ENCODE measurements at regions not wholly inside any gene's neighbourhood (a gene's known extent, or its start where the extent isn't known, plus 50 kb on each side); places are given as distances from the start of the nearest gene placed in this dataset.
A peak's percentile ranks its signal among the peaks of the same experiment; 100 is the strongest.

GRCh38 chr18:72376256-72376655 lies 167.9 kb downstream of the CBLN2 start:
- Mint-ChIP-seq H3K27me3 (ENCODE audit: insufficient read depth, unreplicated experiment) (no peaks in the 10 kb centered on the region), H3K4me1 (ENCODE audit: insufficient read depth, unreplicated experiment) (peaks cover 15% of the 10 kb centered on the region), H3K4me3 (ENCODE audit: unreplicated experiment) (no peak overlapping the region), H3K36me3 (ENCODE audit: insufficient read depth, unreplicated experiment) (no peaks in the 10 kb centered on the region), H3K9me3 (ENCODE audit: unreplicated experiment) (peaks cover 7% of the 10 kb centered on the region), H3K27ac (ENCODE audit: low read depth, unreplicated experiment) (no peak overlapping the region)
- ChIA-PET CTCF (interaction anchor here (0.6 kb wide), 1 partner anchor 287 kb away, joined by 3 read pairs; no protein-coding TSS in a partner anchor), POLR2A (interaction anchor here (0.6 kb wide), 1 partner anchor 14 kb away, joined by 5 read pairs; no protein-coding TSS in a partner anchor)
- peak; percentile 8 for DNase-seq (ENCODE audit: unreplicated experiment)
- BruUV-seq (replicated peaks): no TSS peak
- intact Hi-C loops (cut with micrococcal nuclease): no loop called here
- TF ChIP-seq CTCF (IDR thresholded peaks at IDR 0.05; ENCODE audit: unreplicated experiment): no peak

GRCh38 chr18:72375618-72376017 lies 168.5 kb downstream of the CBLN2 start:
- no peak overlapping the region for H3K27ac Mint-ChIP-seq (ENCODE audit: low read depth, unreplicated experiment)
- ChIA-PET CTCF (no interaction called here), POLR2A (interaction anchor here (0.6 kb wide), 1 partner anchor 14 kb away, joined by 5 read pairs; no protein-coding TSS in a partner anchor)
- no peak overlapping the region for H3K4me3 Mint-ChIP-seq (ENCODE audit: unreplicated experiment)
- intact Hi-C loops (cut with micrococcal nuclease): no loop called here
- H3K4me1 Mint-ChIP-seq (ENCODE audit: insufficient read depth, unreplicated experiment): peaks cover 15% of the 10 kb centered on the region
- peaks cover 7% of the 10 kb centered on the region for H3K9me3 Mint-ChIP-seq (ENCODE audit: unreplicated experiment)
- no TSS peak for BruUV-seq (replicated peaks)
- DNase-seq (ENCODE audit: unreplicated experiment): peak; percentile 20
- TF ChIP-seq CTCF (IDR thresholded peaks at IDR 0.05; ENCODE audit: unreplicated experiment): no peak
- no peaks in the 10 kb centered on the region for H3K27me3 Mint-ChIP-seq (ENCODE audit: insufficient read depth, unreplicated experiment)
- H3K36me3 Mint-ChIP-seq (ENCODE audit: insufficient read depth, unreplicated experiment): no peaks in the 10 kb centered on the region

- CTCF ChIA-PET: no interaction called here
- Mint-ChIP-seq H3K27me3 (ENCODE audit: insufficient read depth, unreplicated experiment) (no peaks in the 10 kb centered on the region), H3K27ac (ENCODE audit: low read depth, unreplicated experiment) (no peak overlapping the region), H3K9me3 (ENCODE audit: unreplicated experiment) (peaks cover 7% of the 10 kb centered on the region), H3K4me1 (ENCODE audit: insufficient read depth, unreplicated experiment) (peaks cover 10% of the 10 kb centered on the region), H3K36me3 (ENCODE audit: insufficient read depth, unreplicated experiment) (no peaks in the 10 kb centered on the region), H3K4me3 (ENCODE audit: unreplicated experiment) (no peak overlapping the region)
- BruUV-seq (replicated peaks): no TSS peak
- POLR2A ChIA-PET: no interaction called here
- intact Hi-C loops (cut with micrococcal nuclease): no loop called here
- no peak for TF ChIP-seq CTCF (IDR thresholded peaks at IDR 0.05; ENCODE audit: unreplicated experiment)
- DNase-seq (ENCODE audit: unreplicated experiment): no peak
These were observed 172.1 kb downstream of the CBLN2 start for GRCh38 chr18:72372076-72372475.

GRCh38 chr18:72368308-72368707 lies 175.8 kb downstream of the CBLN2 start:
- H3K27me3 Mint-ChIP-seq (ENCODE audit: insufficient read depth, unreplicated experiment): no peaks in the 10 kb centered on the region
- H3K36me3 Mint-ChIP-seq (ENCODE audit: insufficient read depth, unreplicated experiment): no peaks in the 10 kb centered on the region
- CTCF ChIA-PET: no interaction called here
- no peaks in the 10 kb centered on the region for H3K4me1 Mint-ChIP-seq (ENCODE audit: insufficient read depth, unreplicated experiment)
- BruUV-seq (replicated peaks): no TSS peak
- peaks cover 7% of the 10 kb centered on the region for H3K9me3 Mint-ChIP-seq (ENCODE audit: unreplicated experiment)
- no peak for DNase-seq (ENCODE audit: unreplicated experiment)
- POLR2A ChIA-PET: no interaction called here
- no peak overlapping the region for H3K4me3 Mint-ChIP-seq (ENCODE audit: unreplicated experiment)
- TF ChIP-seq CTCF (IDR thresholded peaks at IDR 0.05; ENCODE audit: unreplicated experiment): no peak
- H3K27ac Mint-ChIP-seq (ENCODE audit: low read depth, unreplicated experiment): no peak overlapping the region
- intact Hi-C loops (cut with micrococcal nuclease): no loop called here

All from MCF 10A (cell line).